GM18867 (cell line): ENCODE measurements at regions not wholly inside any gene's neighbourhood (a gene's known extent, or its start where the extent isn't known, plus 50 kb on each side); places are given as distances from the start of the nearest gene placed in this dataset.
"Not testable (repeated sequence)": the region's sequence is repeated elsewhere in the genome, so short reads cannot be mapped to it uniquely, and the experiment has no call there.

Source experiments
- ATAC-seq: cut with Tn5 transposase; IDR thresholded peaks from one replicate; pipeline ENCODE4 v1.9.1; 2021; ENCODE audit warnings: mild to moderate bottlenecking, moderate library complexity; ENCODE audit not compliant: unreplicated experiment

DNA sequence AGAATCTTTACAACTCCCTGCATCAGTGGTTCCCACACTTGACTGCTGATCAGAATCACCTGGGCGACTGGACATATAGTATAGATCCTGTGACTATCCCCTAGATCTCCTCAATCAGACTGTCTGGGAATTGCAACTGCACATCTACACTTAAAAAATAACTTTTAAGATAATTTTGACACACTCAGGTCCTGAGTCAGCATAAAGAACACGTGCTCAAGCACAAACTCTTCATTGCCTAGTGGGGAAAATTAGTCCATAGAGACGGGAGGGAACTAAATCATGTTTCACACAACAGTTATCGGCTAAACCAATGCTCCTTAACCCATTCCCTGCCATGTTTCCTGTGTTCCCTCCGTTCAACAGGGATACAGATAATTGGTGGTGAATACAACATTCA, 243.5 kb upstream of the FGF13 start:
- no peak for ATAC-seq

- ATAC-seq = no peak
Observed at GRCh38 chrX:138946926-138947325, 235.4 kb upstream of the FGF13 start.

DNA sequence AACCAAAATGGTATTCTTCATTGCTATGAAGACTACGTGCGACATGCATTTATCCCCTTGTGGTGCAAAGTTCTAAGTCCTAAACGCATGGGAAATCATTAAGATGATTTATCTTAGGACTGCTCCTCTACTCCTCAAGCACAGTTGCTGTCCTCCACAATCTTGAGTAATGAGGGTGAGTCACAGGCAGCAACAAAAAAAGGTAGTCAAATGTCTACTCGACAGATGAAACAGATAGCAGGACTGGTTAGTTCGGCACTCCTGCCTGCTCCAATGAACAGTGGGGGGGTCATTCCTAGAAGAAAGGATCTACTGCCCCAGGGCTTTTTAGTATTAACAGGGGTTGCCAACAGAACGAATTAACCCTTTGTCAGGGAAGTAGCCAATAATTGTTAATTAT, 233.7 kb upstream of the FGF13 start:
- ATAC-seq = no peak

- ATAC-seq = no peak
Observed at GRCh38 chrX:138939038-138939437, 227.5 kb upstream of the FGF13 start.

DNA sequence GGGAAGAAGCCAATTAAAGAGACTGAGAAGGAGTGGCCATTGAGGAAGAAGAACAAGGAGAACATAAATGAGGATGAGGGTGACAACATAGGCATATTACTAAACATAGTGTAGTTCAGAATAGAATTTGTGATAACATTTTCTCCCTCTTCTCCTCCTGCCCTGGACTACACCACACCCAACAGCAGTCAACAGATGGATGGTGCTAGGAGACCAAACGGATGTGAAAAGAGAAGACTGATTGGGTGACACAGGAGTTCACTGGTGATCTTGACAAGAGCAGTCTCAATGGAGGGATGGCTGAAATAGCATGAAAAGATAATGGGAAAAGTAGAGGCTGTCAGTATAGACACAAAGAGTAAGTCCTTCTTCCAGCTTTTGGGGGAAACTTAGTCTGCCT, 226.5 kb upstream of the FGF13 start:
- ATAC-seq = no peak

DNA sequence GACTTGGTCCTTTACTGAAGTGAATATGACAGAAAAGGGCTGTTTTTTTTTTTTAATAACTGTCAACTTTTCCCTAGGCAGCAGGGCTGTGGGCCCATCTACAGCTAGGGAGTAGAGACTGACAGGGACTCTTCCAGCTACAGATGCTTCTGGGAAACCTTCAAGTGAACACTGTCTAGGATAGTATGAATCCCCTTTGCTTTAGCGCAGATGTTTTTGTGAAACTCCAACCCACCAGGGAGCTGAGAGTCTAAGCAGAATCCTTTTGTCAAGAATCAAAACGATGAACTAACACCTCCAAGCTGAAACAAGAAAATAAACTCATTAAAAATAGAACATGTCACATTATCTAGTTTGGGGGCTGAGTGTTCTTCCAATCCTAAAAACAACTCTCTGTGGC, 219.7 kb upstream of the FGF13 start:
- ATAC-seq = no peak

DNA sequence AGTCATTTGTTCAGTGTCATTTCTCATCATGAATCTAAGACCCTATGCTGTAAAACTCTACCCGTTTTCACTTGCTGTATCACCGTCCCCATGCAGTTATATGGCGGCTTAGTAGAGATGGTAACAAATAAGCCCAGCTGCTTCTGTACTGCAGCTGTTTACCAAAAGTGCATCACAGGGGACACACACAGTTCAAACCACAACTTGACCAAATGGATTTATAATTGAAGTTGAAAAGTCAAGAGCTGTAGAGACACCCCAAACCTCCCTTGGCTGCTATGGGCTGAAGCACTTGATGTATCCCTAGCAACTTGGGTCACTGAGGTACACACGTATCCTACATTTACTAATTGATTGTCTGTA, 219.0 kb upstream of the FGF13 start:
- ATAC-seq = no peak

GRCh38 chrX:138929926-138930582, 218.5 kb upstream of the FGF13 start:
- no peak for ATAC-seq

- ATAC-seq = no peak
Observed at GRCh38 chrX:138928737-138929459, 217.4 kb upstream of the FGF13 start.

DNA sequence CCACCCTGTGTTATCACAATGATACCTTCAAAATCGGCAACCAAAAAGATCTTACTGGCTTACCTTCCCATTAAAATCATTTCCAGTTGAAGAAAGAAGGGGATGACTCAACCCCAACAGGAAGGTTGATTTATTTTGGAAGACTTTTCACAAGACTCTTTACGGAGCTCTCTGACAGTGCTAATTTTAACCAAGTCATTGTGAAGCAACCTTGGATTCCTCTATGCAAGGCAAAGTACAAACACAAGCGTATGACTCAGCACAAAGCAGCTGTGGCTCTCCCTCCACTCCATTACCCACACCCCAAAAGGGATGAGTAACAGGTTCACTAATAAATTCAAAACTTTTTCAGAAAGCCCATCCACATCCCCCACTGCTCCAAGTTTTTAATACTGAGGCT, 213.8 kb upstream of the FGF13 start:
- ATAC-seq = no peak

GRCh38 chrX:138923805-138924204, 212.3 kb upstream of the FGF13 start:
- ATAC-seq = no peak

DNA sequence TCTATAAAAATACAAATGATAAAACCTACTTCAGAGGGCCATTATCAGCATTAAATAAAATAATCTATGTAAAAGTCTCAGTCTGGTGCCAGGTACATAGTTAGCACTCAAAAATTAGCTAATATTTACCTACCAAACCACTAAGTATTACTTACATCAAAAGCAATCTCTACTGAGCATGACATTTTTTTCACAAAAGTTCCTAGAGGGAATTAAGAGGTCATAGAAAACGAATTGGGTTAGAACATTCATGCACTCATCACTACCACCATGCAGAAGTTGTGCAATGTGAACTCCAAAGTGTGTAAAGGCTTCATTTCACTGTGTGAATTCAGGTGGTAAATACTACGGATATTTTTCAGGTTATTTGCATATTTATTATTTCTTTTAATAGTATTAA, 209.5 kb upstream of the FGF13 start:
- ATAC-seq = no peak

GRCh38 chrX:138917781-138918180, 206.3 kb upstream of the FGF13 start:
- ATAC-seq = no peak

DNA sequence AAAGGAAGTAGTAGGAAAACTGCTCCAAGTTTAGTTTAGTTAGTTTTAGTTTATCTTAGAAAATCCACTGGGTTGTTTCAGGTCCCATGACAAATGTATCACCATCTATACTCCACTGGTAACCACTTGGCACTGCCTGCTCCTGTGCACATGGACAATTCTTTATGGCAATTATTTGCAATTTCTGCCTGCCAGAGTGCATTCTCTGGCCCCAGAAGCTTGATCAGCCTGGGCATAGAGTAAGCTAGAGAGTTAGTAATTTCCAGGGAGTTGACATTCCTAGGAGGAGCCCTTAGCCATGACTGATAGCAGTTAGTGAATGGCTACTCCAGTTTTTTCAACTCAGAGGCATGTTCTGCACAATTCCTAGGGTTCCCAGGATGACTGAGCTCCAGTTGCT, 203.2 kb upstream of the FGF13 start:
- ATAC-seq = no peak

GRCh38 chrX:138908577-138908976, 197.1 kb upstream of the FGF13 start:
- ATAC-seq = no peak

- no peak for ATAC-seq
Observed at GRCh38 chrX:138897621-138898492, 186.3 kb upstream of the FGF13 start.

GRCh38 chrX:138890491-138890890, 179.0 kb upstream of the FGF13 start:
- no peak for ATAC-seq

DNA sequence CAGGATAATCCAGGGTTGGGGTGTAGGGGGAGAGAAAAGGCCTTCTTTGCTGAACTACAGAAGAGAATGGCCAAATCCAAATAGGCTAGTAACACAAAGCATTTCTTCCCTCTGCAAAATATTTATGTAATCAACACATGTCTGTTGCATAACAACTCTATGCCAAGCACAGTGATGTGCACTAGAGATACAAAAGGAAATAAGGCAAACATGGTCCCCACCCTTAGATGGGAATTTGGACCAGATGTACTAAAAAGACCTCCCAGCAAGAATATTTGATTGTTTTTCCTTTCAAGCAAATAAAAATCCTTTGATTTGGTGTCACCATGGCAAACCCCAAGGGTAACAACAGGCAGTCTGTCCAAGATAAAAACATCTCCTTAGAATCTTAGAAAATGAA, 177.6 kb upstream of the FGF13 start:
- ATAC-seq = no peak

DNA sequence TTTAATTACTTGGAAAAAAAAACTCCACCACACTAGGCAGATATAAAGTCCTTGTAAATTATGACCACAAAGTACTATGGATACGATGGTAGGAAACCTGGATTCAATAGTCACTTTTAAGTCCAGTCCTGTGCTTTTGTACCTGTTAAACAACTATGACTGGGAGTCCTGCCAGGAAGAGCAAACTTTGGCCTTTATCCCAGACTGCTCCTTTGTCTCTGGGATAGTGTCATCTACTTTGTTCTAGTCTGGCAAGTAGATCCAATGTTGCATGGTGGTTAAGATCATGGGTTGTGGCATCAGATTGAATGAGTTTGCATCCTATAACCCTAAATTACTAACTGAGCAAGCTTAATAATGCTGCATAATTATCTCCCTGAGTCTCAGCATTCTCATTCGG, 175.3 kb upstream of the FGF13 start:
- ATAC-seq = no peak

GRCh38 chrX:138885886-138886285, 174.4 kb upstream of the FGF13 start:
- ATAC-seq = no peak

- ATAC-seq = not testable (repeated sequence)
Observed at GRCh38 chrX:138880293-138880692, 168.8 kb upstream of the FGF13 start.

DNA sequence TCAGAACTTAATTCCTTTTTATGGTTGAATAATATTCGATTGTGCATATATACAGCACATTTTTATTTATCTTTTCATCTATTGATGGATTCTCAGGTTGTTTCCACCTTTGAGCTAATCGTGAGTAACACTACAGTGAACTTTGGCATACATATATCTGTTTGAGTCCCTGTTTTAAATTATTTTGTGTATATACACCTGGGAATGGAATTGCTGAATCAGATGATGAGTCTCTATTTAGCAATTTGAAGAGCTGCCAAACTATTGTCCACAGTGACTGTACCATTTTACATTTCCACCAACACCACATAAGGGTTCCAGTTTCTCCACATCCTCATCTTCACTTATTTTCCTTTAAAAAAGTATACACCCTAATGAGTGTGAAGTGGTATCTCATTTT, 166.2 kb upstream of the FGF13 start:
- no peak for ATAC-seq
